A673 (cell line): ENCODE measurements at regions not wholly inside any gene's neighbourhood (a gene's known extent, or its start where the extent isn't known, plus 50 kb on each side); places are given as distances from the start of the nearest gene placed in this dataset.

ENCODE experiments used
- BruUV-seq: library from RNA; stranded (reverse); fragments of 400-500 nt; replicated peaks from 2 replicates; lab custom pipeline; 2021; lab: Mats Ljungman, UMichigan
- CTCF ChIA-PET: fragments of 300-600 bp; sonication (Branson Sonifier 250); formaldehyde crosslinking; loops from one replicate; lab custom pipeline; 2022; ENCODE audit warnings: antibody characterized with exemption; lab: Charles Lee
- POLR2A ChIA-PET: fragments of 300-600 bp; sonication (Branson Sonifier 250); formaldehyde crosslinking; loops from one replicate; lab custom pipeline; 2022; ENCODE audit warnings: antibody characterized with exemption; ENCODE audit not compliant: low non-redundant PET; lab: Charles Lee
- DNase-seq: peaks from one replicate; pipeline ENCODE4 v3.0.0-alpha.2; 2015; ENCODE audit warnings: low spot score
- H3K27ac ChIP-seq: fragments of 200-600 bp; sonication (generic); 2 replicates; pipeline ENCODE4 v1.5.1; 2016; ENCODE audit warnings: mixed run types, low read depth, mild to moderate bottlenecking, mixed read lengths, antibody characterized with exemption, low read length; ENCODE audit not compliant: poor library complexity, severe bottlenecking
- H3K27me3 ChIP-seq: fragments of 200-600 bp; sonication (generic); replicated peaks from 2 replicates; pipeline ENCODE4 v1.6.1; 2017; ENCODE audit warnings: mixed run types, low read depth, mild to moderate bottlenecking, mixed read lengths, antibody characterized with exemption, low read length; ENCODE audit not compliant: insufficient read depth, poor library complexity
- H3K36me3 ChIP-seq: fragments of 200-600 bp; sonication (generic); 2 replicates; pipeline ENCODE4 v1.6.1; 2016; ENCODE audit warnings: mixed run types, mild to moderate bottlenecking, mixed read lengths, antibody characterized with exemption, low read length; ENCODE audit not compliant: insufficient read depth, poor library complexity, severe bottlenecking
- H3K4me1 ChIP-seq: fragments of 200-600 bp; sonication (generic); 2 replicates; pipeline ENCODE4 v1.6.1; 2017; ENCODE audit warnings: mixed run types, mild to moderate bottlenecking, mixed read lengths, antibody characterized with exemption, low read length; ENCODE audit not compliant: insufficient read depth, poor library complexity, severe bottlenecking
- H3K4me3 ChIP-seq: fragments of 200-600 bp; sonication (generic); 2 replicates; pipeline ENCODE4 v1.5.1; 2016; ENCODE audit warnings: low read depth, mixed run types, mild to moderate bottlenecking, mixed read lengths, low read length; ENCODE audit not compliant: poor library complexity, severe bottlenecking
- H3K9me3 ChIP-seq: fragments of 200-600 bp; sonication (generic); 2 replicates; pipeline ENCODE4 v1.6.1; 2016; ENCODE audit warnings: mixed run types, low read depth, mild to moderate bottlenecking, mixed read lengths, antibody characterized with exemption, low read length; ENCODE audit not compliant: poor library complexity, severe bottlenecking
- EZH2 ChIP-seq: fragments of 200-600 bp; sonication (generic); IDR thresholded peaks from 2 replicates; pipeline ENCODE4 v1.6.1; 2017; ENCODE audit warnings: borderline replicate concordance, low read depth, mild to moderate bottlenecking, mixed read lengths, antibody characterized with exemption, low read length; ENCODE audit not compliant: poor library complexity, severe bottlenecking
- intact Hi-C: fragments of 100-400 bp; cut with micrococcal nuclease; formaldehyde crosslinking; loops from one replicate; pipeline ENCODE4 v1.10.0; 2022; ENCODE audit not compliant: unreplicated experiment
- TF ChIP-seq, protein P1 (sequence below): fragments of 300-800, 200-600 bp; sonication (generic); conservative IDR thresholded peaks from 2 replicates; pipeline ENCODE4 v1.5.1; 2017; ENCODE audit warnings: low read depth, mild to moderate bottlenecking, antibody characterized with exemption, low read length, moderate library complexity, mixed read lengths

GRCh38 chr9:23319092-23319491 lies 506.9 kb downstream of the ELAVL2 start:
- no peak for TF ChIP-seq EZH2
- TF ChIP-seq, protein P1, sequence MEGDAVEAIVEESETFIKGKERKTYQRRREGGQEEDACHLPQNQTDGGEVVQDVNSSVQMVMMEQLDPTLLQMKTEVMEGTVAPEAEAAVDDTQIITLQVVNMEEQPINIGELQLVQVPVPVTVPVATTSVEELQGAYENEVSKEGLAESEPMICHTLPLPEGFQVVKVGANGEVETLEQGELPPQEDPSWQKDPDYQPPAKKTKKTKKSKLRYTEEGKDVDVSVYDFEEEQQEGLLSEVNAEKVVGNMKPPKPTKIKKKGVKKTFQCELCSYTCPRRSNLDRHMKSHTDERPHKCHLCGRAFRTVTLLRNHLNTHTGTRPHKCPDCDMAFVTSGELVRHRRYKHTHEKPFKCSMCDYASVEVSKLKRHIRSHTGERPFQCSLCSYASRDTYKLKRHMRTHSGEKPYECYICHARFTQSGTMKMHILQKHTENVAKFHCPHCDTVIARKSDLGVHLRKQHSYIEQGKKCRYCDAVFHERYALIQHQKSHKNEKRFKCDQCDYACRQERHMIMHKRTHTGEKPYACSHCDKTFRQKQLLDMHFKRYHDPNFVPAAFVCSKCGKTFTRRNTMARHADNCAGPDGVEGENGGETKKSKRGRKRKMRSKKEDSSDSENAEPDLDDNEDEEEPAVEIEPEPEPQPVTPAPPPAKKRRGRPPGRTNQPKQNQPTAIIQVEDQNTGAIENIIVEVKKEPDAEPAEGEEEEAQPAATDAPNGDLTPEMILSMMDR, result no peak
- CTCF ChIA-PET, result no interaction called here
- POLR2A ChIA-PET, result no interaction called here
- H3K27ac ChIP-seq, result no peak overlapping the region
- H3K9me3 ChIP-seq, result no peaks in the 10 kb centered on the region
- no TSS peak for BruUV-seq
- H3K4me3 ChIP-seq, result no peak overlapping the region
- H3K36me3 ChIP-seq, result no peaks in the 10 kb centered on the region
- DNase-seq, result no peak
- intact Hi-C loops, result no loop called here
- no peaks in the 10 kb centered on the region for H3K4me1 ChIP-seq
- H3K27me3 ChIP-seq, result no peaks in the 10 kb centered on the region

DNA sequence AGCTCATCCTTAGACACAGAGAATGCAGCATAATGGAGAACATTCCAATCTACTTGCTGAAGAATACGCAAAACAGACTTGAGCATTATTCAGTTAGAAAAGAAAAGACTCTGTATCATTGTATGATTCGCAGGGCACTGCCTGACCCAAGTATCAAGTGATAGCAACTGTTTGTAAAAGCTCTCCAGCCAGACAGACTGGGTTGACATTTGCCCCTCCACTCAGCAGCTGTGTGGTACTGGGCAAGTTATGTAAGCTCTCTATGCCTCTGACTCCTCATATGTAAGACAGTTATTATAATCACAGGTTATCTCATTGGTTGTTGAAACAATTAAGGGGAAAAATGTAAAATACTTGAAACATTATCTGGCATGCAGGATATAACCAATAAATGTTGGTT lies 505.0 kb downstream of the ELAVL2 start:
- BruUV-seq, result no TSS peak
- no peak for DNase-seq
- ChIA-PET CTCF (no interaction called here), POLR2A (no interaction called here)
- no peaks in the 10 kb centered on the region for H3K4me1 ChIP-seq
- no peaks in the 10 kb centered on the region for H3K27me3 ChIP-seq
- TF ChIP-seq EZH2, result no peak
- TF ChIP-seq, protein P1, result no peak
- no peaks in the 10 kb centered on the region for H3K9me3 ChIP-seq
- H3K27ac ChIP-seq, result no peak overlapping the region
- no peak overlapping the region for H3K4me3 ChIP-seq
- intact Hi-C loops, result no loop called here
- H3K36me3 ChIP-seq, result no peaks in the 10 kb centered on the region

DNA sequence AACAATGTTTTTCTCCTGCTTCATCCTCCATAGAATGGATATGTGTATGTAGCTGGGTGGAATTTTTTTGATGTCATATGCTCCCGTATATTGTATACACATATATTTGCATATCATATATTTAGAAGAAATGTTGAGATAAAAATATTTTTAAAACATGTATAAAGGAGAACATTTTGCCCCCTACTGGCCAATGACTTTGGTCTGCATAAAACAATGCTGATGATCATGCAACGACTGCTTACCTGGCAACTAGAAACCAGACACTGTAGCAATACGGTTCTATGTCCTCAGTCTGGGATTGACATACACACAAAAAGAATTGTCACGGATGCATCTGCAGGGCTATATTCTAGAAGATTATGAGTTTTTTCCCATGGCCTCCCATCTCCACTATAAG lies 503.6 kb downstream of the ELAVL2 start:
- CTCF ChIA-PET, result no interaction called here
- H3K4me1 ChIP-seq, result no peaks in the 10 kb centered on the region
- no peaks in the 10 kb centered on the region for H3K27me3 ChIP-seq
- no peaks in the 10 kb centered on the region for H3K9me3 ChIP-seq
- no peak overlapping the region for H3K27ac ChIP-seq
- no peak for DNase-seq
- intact Hi-C loops, result no loop called here
- POLR2A ChIA-PET, result no interaction called here
- H3K4me3 ChIP-seq, result no peak overlapping the region
- no TSS peak for BruUV-seq
- TF ChIP-seq EZH2, result no peak
- TF ChIP-seq, protein P1, result no peak
- no peaks in the 10 kb centered on the region for H3K36me3 ChIP-seq
